Prostate gland (tissue), 2 donors: ENCODE measurements at regions not wholly inside any gene's neighbourhood (a gene's known extent, or its start where the extent isn't known, plus 50 kb on each side); places are given as distances from the start of the nearest gene placed in this dataset.

Experiments used
- POLR2A ChIP-seq: fragments of 450-650 bp; IDR thresholded peaks from one replicate; pipeline ENCODE4 v1.6.1; 2016; ENCODE audit warnings: antibody characterized with exemption, mild to moderate bottlenecking
- POLR2AphosphoS5 ChIP-seq: sonication (generic); formaldehyde crosslinking; IDR thresholded peaks from one replicate; pipeline ENCODE4 v1.6.1; 2017; ENCODE audit warnings: antibody characterized with exemption
- TF ChIP-seq, protein P1 (sequence below), 4 experiments: fragments of 200-600 bp in 2 of 4; fragments of 450-650 bp in 2 of 4; sonication (generic) in 2 of 4; IDR thresholded peaks; 1 replicate in 3 of 4; 2 replicates in 1 of 4; pipeline ENCODE4 v1.5.1; 2016 to 2019; ENCODE audit warnings: antibody characterized with exemption in 4 of 4, mild to moderate bottlenecking in 2 of 4, moderate library complexity in 2 of 4

DNA sequence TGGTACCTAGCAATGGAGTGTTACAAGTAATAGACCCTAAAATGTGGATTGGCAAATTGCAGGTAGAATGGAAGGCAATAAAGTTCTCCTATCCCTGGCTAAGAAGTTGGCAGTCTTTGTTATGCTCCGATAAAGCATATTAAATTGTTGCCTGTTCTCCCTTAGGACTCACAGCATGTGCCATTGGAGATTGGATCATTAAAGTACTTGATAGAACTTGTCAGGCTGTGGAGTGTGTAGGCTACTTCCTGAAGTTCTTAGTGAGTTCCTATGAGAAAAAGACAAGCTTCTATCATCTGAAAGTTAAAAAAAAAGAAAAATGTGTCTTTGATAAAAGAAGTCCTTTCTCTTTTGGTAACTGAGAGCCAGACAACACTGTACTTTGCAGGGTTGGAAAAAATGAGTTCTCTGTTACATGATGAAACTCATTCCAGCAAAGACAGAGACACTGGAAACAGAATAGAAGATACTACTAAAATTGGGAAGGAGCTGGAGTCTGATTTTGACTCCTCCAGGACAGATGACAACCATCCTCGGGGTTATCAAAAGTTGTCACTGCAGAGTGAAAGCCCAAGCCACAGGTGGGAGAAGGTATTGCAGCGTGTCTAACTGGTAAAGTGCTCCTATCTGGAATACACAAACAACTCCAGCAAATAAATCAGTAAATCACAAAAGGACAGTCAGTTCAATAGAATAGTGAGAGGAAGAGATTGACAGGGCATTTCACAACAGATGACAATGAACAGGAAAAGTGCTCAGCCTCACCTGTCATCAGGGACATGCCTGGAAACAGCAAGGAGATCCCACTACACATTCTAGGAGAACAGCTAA is 87.5 kb upstream of the WDR26 start:
- no peak for TF ChIP-seq POLR2AphosphoS5
- TF ChIP-seq, protein P1, sequence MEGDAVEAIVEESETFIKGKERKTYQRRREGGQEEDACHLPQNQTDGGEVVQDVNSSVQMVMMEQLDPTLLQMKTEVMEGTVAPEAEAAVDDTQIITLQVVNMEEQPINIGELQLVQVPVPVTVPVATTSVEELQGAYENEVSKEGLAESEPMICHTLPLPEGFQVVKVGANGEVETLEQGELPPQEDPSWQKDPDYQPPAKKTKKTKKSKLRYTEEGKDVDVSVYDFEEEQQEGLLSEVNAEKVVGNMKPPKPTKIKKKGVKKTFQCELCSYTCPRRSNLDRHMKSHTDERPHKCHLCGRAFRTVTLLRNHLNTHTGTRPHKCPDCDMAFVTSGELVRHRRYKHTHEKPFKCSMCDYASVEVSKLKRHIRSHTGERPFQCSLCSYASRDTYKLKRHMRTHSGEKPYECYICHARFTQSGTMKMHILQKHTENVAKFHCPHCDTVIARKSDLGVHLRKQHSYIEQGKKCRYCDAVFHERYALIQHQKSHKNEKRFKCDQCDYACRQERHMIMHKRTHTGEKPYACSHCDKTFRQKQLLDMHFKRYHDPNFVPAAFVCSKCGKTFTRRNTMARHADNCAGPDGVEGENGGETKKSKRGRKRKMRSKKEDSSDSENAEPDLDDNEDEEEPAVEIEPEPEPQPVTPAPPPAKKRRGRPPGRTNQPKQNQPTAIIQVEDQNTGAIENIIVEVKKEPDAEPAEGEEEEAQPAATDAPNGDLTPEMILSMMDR (IDR thresholded peaks at IDR 0.05): peak in 1 of 4 experiments; percentile 21
- no peak for TF ChIP-seq POLR2A
